Fibroblast of skin of right biceps (primary cell): ENCODE measurements at regions not wholly inside any gene's neighbourhood (a gene's known extent, or its start where the extent isn't known, plus 50 kb on each side); places are given as distances from the start of the nearest gene placed in this dataset.

ENCODE experiments used
- DNase-seq: peaks from one replicate; pipeline ENCODE4 v3.0.0-alpha.2; 2013

GRCh38 chr10:75294031-75294437 is 58.3 kb upstream of the COMTD1 start:
- no peak for DNase-seq

GRCh38 chr10:75293446-75293820 is 57.7 kb upstream of the COMTD1 start:
- no peak for DNase-seq

DNA sequence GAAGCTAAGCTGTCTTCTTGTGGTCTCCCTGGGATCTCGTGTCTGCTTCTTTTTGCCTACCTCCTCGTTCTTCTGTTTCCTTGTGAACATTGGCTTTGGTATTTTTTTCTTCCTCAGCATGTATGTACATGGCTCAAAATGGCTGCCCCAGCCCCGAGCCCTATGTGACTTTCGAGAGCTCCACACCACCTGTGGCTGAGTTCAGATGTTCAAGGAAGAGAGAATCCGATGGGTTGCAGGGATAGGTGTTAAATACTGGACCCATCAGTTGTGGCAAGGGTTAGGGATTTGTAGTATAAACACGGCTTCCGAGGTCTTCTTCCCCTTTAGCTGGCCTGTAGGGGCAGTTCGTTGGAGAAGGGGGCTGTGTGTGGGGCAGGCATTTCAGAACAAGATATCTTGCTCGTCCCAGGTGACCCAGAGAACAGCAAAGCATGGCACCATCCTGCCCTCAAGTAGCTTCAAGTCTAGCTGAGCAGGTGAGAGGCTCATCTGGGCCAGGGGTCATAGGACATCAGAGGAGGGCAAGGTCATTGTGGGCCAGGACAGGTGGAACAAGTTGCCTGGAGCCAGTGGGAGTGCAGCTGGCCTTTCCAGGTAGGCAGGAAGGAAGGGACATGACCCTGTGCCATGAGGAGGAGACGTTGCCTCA is 57.2 kb upstream of the COMTD1 start:
- DNase-seq: no peak

GRCh38 chr10:75291805-75292204 is 56.0 kb upstream of the COMTD1 start:
- DNase-seq: no peak

DNA sequence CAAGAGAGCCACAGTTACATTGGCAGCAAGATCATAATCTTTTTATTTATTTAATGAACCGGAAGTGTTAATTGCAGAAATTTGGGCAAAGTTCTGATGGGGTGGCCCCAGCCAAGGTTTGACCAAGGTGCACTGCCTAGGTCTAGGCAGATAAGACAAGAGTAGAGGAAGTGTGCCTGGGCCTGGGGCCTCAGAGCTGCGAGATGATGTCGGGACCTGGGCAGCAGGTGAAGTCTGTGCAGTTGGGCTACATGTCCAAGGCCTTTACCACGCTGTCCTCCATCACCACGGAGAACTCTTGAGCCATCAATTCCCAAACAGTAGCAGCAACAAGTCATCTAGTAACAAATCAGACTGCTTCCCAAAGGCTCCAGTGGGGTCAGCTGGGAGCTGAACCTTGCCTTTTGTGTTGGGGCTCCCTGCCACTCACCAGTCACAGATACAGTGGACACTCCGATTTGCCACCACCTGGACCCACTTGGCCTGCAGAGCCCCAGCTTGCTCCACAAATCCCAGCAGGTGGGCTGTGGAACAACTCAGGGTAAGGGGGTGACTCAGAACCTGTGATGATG is 52.5 kb upstream of the COMTD1 start:
- no peak for DNase-seq

- no peak for DNase-seq
Observed at GRCh38 chr10:75287697-75288096, 51.9 kb upstream of the COMTD1 start.

GRCh38 chr10:75286901-75287300 is 51.1 kb upstream of the COMTD1 start:
- DNase-seq: no peak
